HCT116 (cell line): ENCODE measurements at regions not wholly inside any gene's neighbourhood (a gene's known extent, or its start where the extent isn't known, plus 50 kb on each side); places are given as distances from the start of the nearest gene placed in this dataset.

Source experiments
- ATAC-seq: fragments of 200-7000 bp; cut with Tn5 transposase; 2 replicates; pipeline ENCODE4 v1.9.1; 2020; ENCODE audit warnings: mild to moderate bottlenecking, moderate library complexity
- BruUV-seq: library from RNA; stranded (reverse); fragments of 400-500 nt; replicated peaks from 2 replicates; lab custom pipeline; 2021; lab: Mats Ljungman, UMichigan
- CTCF ChIA-PET: fragments of 300-600 bp; sonication (Branson Sonifier 250); formaldehyde crosslinking; loops from one replicate; lab custom pipeline; 2021; ENCODE audit warnings: antibody characterized with exemption; lab: Charles Lee
- POLR2A ChIA-PET: fragments of 300-600, 350-600 bp; sonication (Branson Sonifier 250); formaldehyde crosslinking; loops from one replicate; lab custom pipeline; 2021; ENCODE audit warnings: antibody characterized with exemption; lab: Charles Lee
- RAD21 ChIA-PET, 2 experiments: fragments of 300-600 bp; sonication (Branson Sonifier 250); formaldehyde crosslinking; loops; one replicate each; lab custom pipeline; 2023; ENCODE audit warnings: low total read pairs in 2 of 2; ENCODE audit not compliant: uncharacterized antibody in 2 of 2, unreplicated experiment in 2 of 2, low non-redundant PET in 1 of 2; lab: Charles Lee
- DNase-seq: peaks from one replicate; pipeline ENCODE4 v3.0.0-alpha.2; 2010; ENCODE audit warnings: low read depth, low spot score
- H2AFZ ChIP-seq: fragments of 200-600 bp; shearing (Covaris generic), sonication (generic); 2 replicates; pipeline ENCODE4 v1.6.1; 2017; ENCODE audit warnings: low read depth, mixed run types, mixed read lengths, antibody characterized with exemption, low read length; ENCODE audit not compliant: poor library complexity, severe bottlenecking
- H3K27ac ChIP-seq: 2 replicates; pipeline ENCODE4 v1.5.1; 2012; ENCODE audit warnings: low read depth, low read length
- H3K27me3 ChIP-seq: fragments of 200-600 bp; sonication (generic); 2 replicates; pipeline ENCODE4 v1.6.1; 2016; ENCODE audit warnings: mixed run types, low read length, mixed read lengths; ENCODE audit not compliant: insufficient read depth
- H3K36me3 ChIP-seq, 2 experiments: fragments of 200-500 bp in 1 of 2; fragments of 200-600 bp in 1 of 2; sonication (Bioruptor generic) in 1 of 2; sonication (generic) in 1 of 2; 2 replicates each; pipeline versions ENCODE4 v1.5.1 to v1.6.1; 2014 to 2016; ENCODE audit warnings: low read length in 2 of 2, inconsistent platforms in 1 of 2, mixed read lengths in 1 of 2, mixed run types in 1 of 2; ENCODE audit not compliant: insufficient read depth in 2 of 2, control insufficient read depth in 1 of 2
- H3K4me1 ChIP-seq, 2 experiments: fragments of 200-600 bp in 1 of 2; sonication (generic) in 1 of 2; 2 replicates each; pipeline versions ENCODE4 v1.5.1 to v1.6.1; 2012 to 2017; ENCODE audit warnings: low read length in 2 of 2, inconsistent platforms in 1 of 2, mild to moderate bottlenecking in 1 of 2, mixed read lengths in 1 of 2, mixed run types in 1 of 2, moderate library complexity in 1 of 2; ENCODE audit not compliant: insufficient read depth in 2 of 2, control insufficient read depth in 1 of 2
- H3K4me2 ChIP-seq: fragments of 200-600 bp; sonication (generic); 2 replicates; pipeline ENCODE4 v1.6.1; 2017; ENCODE audit warnings: mixed run types, low read length, mixed read lengths
- H3K4me3 ChIP-seq, 2 experiments: fragments of 200-600 bp in 1 of 2; sonication (generic) in 1 of 2; replicated peaks in 1 of 2; 2 replicates each; pipeline ENCODE4 v1.5.1; 2011 to 2016; ENCODE audit warnings: low read length in 2 of 2, control low read depth in 1 of 2, low read depth in 1 of 2, mild to moderate bottlenecking in 1 of 2, mixed read lengths in 1 of 2, mixed run types in 1 of 2
- H3K79me2 ChIP-seq: fragments of 200-600 bp; sonication (generic); 2 replicates; pipeline ENCODE4 v1.6.1; 2017; ENCODE audit warnings: mild to moderate bottlenecking, mixed run types, low read length, moderate library complexity, mixed read lengths; ENCODE audit not compliant: insufficient read depth
- H3K9ac ChIP-seq: fragments of 200-600 bp; sonication (generic); 2 replicates; pipeline ENCODE4 v1.6.1; 2016; ENCODE audit warnings: low read length, mixed read lengths
- H3K9me2 ChIP-seq: fragments of 200-600 bp; sonication (generic), shearing (Covaris generic); 2 replicates; pipeline ENCODE4 v1.6.1; 2017; ENCODE audit warnings: mixed run types, mild to moderate bottlenecking, moderate library complexity; ENCODE audit not compliant: insufficient read depth
- H3K9me3 ChIP-seq, 2 experiments: fragments of 200-500 bp in 1 of 2; fragments of 200-600 bp in 1 of 2; sonication (Bioruptor generic) in 1 of 2; sonication (generic) in 1 of 2; 2 replicates each; pipeline ENCODE4 v1.6.1; 2014 to 2017; ENCODE audit warnings: low read length in 2 of 2, mixed read lengths in 2 of 2, inconsistent platforms in 1 of 2, low read depth in 1 of 2, mild to moderate bottlenecking in 1 of 2, mixed run types in 1 of 2, moderate library complexity in 1 of 2; ENCODE audit not compliant: control insufficient read depth in 1 of 2, insufficient read depth in 1 of 2
- H4K20me1 ChIP-seq: fragments of 200-600 bp; sonication (generic), shearing (Covaris generic); 2 replicates; pipeline ENCODE4 v1.6.1; 2017; ENCODE audit warnings: mixed run types, mild to moderate bottlenecking, moderate library complexity; ENCODE audit not compliant: insufficient read depth
- ATF3 ChIP-seq: IDR thresholded peaks from 2 replicates; pipeline ENCODE4 v1.6.1; 2012
- CEBPB ChIP-seq: IDR thresholded peaks from 2 replicates; pipeline ENCODE4 v1.6.1; 2012; ENCODE audit warnings: low read depth
- CTCF ChIP-seq, 3 experiments: fragments of 200-600 bp in 1 of 3; sonication (generic) in 1 of 3; IDR thresholded peaks in 2 of 3; conservative IDR thresholded peaks in 1 of 3; 2 replicates each; pipeline ENCODE4 v1.5.1; 2012 to 2017; ENCODE audit warnings: low read depth in 2 of 3, low read length in 2 of 3, antibody characterized with exemption in 1 of 3, borderline replicate concordance in 1 of 3, control low read depth in 1 of 3, mild to moderate bottlenecking in 1 of 3, mixed read lengths in 1 of 3, mixed run types in 1 of 3, moderate library complexity in 1 of 3; ENCODE audit not compliant: insufficient read depth in 1 of 3
- EGR1 ChIP-seq: IDR thresholded peaks from 2 replicates; pipeline ENCODE4 v1.6.1; 2012; ENCODE audit warnings: low read depth
- ELF1 ChIP-seq: IDR thresholded peaks from 2 replicates; pipeline ENCODE4 v1.6.1; 2012; ENCODE audit warnings: low read depth, borderline replicate concordance
- EZH2 ChIP-seq: fragments of 200-600 bp; sonication (generic); IDR thresholded peaks from 2 replicates; pipeline ENCODE4 v1.6.1; 2017; ENCODE audit warnings: antibody characterized with exemption, mixed run types
- EZH2phosphoT487 ChIP-seq: fragments of 200-600 bp; IDR thresholded peaks from 2 replicates; pipeline ENCODE4 v1.6.1; 2018; ENCODE audit warnings: antibody characterized with exemption, borderline replicate concordance
- MAX ChIP-seq: IDR thresholded peaks from 2 replicates; pipeline ENCODE4 v1.6.1; 2012
- POLR2AphosphoS5 ChIP-seq: IDR thresholded peaks from 2 replicates; pipeline ENCODE4 v1.6.1; 2011; ENCODE audit warnings: mild to moderate bottlenecking, low read depth, low read length, moderate library complexity
- RAD21 ChIP-seq: IDR thresholded peaks from 2 replicates; pipeline ENCODE4 v1.6.1; 2012; ENCODE audit warnings: low read depth, mild to moderate bottlenecking
- SIN3A ChIP-seq: IDR thresholded peaks from 2 replicates; pipeline ENCODE4 v1.6.1; 2012; ENCODE audit warnings: low read depth
- SP1 ChIP-seq: IDR thresholded peaks from 2 replicates; pipeline ENCODE4 v1.6.1; 2012; ENCODE audit warnings: low read depth
- SRF ChIP-seq: IDR thresholded peaks from 2 replicates; pipeline ENCODE4 v1.6.1; 2012; ENCODE audit warnings: low read depth
- TCF7L2 ChIP-seq: IDR thresholded peaks from 2 replicates; pipeline ENCODE4 v1.7.0; 2011; ENCODE audit warnings: borderline replicate concordance, inconsistent platforms; ENCODE audit not compliant: insufficient read depth, insufficient read length; ENCODE audit errors: extremely low read depth
- YY1 ChIP-seq: IDR thresholded peaks from 2 replicates; pipeline ENCODE4 v1.6.1; 2011; ENCODE audit warnings: low read length, low read depth, moderate library complexity, mild to moderate bottlenecking; ENCODE audit not compliant: insufficient replicate concordance; ENCODE audit errors: extremely low read depth
- ZBTB33 ChIP-seq: IDR thresholded peaks from 2 replicates; pipeline ENCODE4 v1.6.1; 2011; ENCODE audit warnings: mild to moderate bottlenecking, low read length, moderate library complexity; ENCODE audit not compliant: insufficient replicate concordance; ENCODE audit errors: extremely low read depth
- intact Hi-C: fragments of 100-400 bp; cut with micrococcal nuclease; formaldehyde crosslinking; loops from 2 replicates; pipeline ENCODE4 v1.10.0; 2022

GRCh38 chr9:79371301-79371700 is 200.5 kb upstream of the TLE4 start (continued):
- TF ChIP-seq ZBTB33 (no peak), YY1 (no peak), SP1 (no peak), ATF3 (no peak)
- TF ChIP-seq, all 23 proteins: peak for 0

- BruUV-seq: no TSS peak
- intact Hi-C loops: no loop called here
- Histone ChIP-seq H3K4me3 (no peak overlapping the region), H4K20me1 (no peaks in the 10 kb centered on the region), H3K4me2 (no peak overlapping the region), H3K4me1 (no peaks in the 10 kb centered on the region), H3K27me3 (no peaks in the 10 kb centered on the region), H3K9ac (no peak overlapping the region), H3K36me3 (no peaks in the 10 kb centered on the region), H2AFZ (no peak overlapping the region), H3K27ac (no peak overlapping the region), H3K9me3 (no peaks in the 10 kb centered on the region; a peak in 1 of 4 replicates), H3K79me2 (no peaks in the 10 kb centered on the region), H3K9me2 (no peaks in the 10 kb centered on the region)
- CTCF ChIA-PET: no interaction called here
- POLR2A ChIA-PET: no interaction called here
- RAD21 ChIA-PET: no interaction called here
- DNase-seq: no peak
- no peak for ATAC-seq
- TF ChIP-seq POLR2AphosphoS5 (no peak), SP1 (no peak), TCF7L2 (no peak), CEBPB (no peak), SIN3A (no peak), EGR1 (no peak), RAD21 (no peak), ZBTB33 (no peak), YY1 (no peak), ELF1 (no peak), ATF3 (no peak), CTCF (IDR thresholded peaks at IDR 0.05 in 2 of 3, conservative IDR thresholded peaks at IDR 0.05 in 1 of 3; ENCODE audit: borderline replicate concordance in 1 of 3, insufficient read depth in 1 of 3, low read depth in 2 of 3, low read length in 2 of 3) (no peak), EZH2phosphoT487 (no peak), MAX (no peak), SRF (no peak), EZH2 (no peak)
Observed at GRCh38 chr9:79371948-79372555, 199.7 kb upstream of the TLE4 start.
